Chondrocyte (in vitro differentiated cells): ENCODE measurements at regions not wholly inside any gene's neighbourhood (a gene's known extent, or its start where the extent isn't known, plus 50 kb on each side); places are given as distances from the start of the nearest gene placed in this dataset.
A peak's percentile ranks its signal among the peaks of the same experiment; 100 is the strongest.
"Not testable (repeated sequence)": the region's sequence is repeated elsewhere in the genome, so short reads cannot be mapped to it uniquely, and the experiment has no call there.

Source experiments
- DNase-seq: peaks from one replicate; pipeline ENCODE4 v3.0.0; 2021; ENCODE audit warnings: mixed read lengths, low spot score
- H3K27ac Mint-ChIP-seq: one replicate; pipeline ENCODE4 v1.8.0; 2021; ENCODE audit warnings: mild to moderate bottlenecking, moderate library complexity, mixed read lengths; ENCODE audit not compliant: unreplicated experiment
- H3K27me3 Mint-ChIP-seq: 2 replicates; pipeline ENCODE4 v1.8.0; 2021; ENCODE audit warnings: low read depth, mixed read lengths
- H3K36me3 Mint-ChIP-seq: 2 replicates; pipeline ENCODE4 v1.8.0; 2021; ENCODE audit warnings: low read depth, mixed read lengths
- H3K4me1 Mint-ChIP-seq: 2 replicates; pipeline ENCODE4 v1.8.0; 2021; ENCODE audit warnings: low read depth, mild to moderate bottlenecking, mixed read lengths
- H3K4me3 Mint-ChIP-seq: one replicate; pipeline ENCODE4 v1.8.0; 2021; ENCODE audit warnings: mild to moderate bottlenecking, moderate library complexity, mixed read lengths; ENCODE audit not compliant: unreplicated experiment
- H3K9me3 Mint-ChIP-seq: 2 replicates; pipeline ENCODE4 v1.8.0; 2021; ENCODE audit warnings: low read depth, mixed read lengths

DNA sequence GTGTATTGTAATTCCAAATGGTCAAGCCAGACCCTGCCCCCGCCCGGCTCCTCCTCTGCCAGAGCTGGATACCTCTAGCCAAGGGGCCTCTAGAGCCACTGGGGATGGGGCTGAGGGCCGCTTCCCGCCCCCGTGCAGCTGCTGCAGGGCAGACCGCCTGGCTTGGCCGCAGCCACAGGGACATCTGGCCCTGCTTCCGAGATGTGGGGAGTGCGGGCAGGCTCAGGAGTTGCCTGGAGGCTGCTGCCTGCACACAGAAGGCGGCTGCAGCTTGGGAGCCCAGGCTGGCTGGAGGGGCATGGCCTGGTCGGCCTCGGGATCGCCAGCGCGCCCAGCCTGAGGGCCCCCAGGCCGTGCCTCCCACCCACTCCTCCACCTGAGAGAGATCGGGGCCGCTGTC lies 79.9 kb upstream of the ZNG1F start:
- not testable (repeated sequence) for H3K27me3 Mint-ChIP-seq, H3K9me3 Mint-ChIP-seq, H3K27ac Mint-ChIP-seq, H3K36me3 Mint-ChIP-seq, H3K4me3 Mint-ChIP-seq, H3K4me1 Mint-ChIP-seq
- peak; percentile 95 for DNase-seq

DNA sequence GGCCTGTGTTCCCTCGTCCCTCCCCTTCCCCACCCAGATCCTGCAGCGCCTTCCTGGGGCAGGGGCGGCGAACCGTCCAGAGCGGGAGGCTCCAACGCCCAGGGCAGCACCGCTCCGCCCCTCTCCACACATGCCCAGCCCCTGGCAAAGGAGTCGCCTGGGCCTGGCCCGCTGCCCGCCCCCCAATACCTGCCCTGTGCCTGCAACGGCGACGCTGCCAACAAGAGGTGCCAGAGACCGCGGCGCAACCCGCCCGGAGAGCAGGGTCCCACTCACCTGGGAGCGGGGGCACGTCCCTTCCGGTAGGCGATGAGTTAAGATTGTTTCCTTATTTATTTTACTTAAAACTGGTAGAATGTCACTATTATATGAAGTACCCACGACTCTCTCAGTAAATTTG lies 77.5 kb upstream of the ZNG1F start:
- H3K36me3 Mint-ChIP-seq, H3K4me1 Mint-ChIP-seq, H3K27me3 Mint-ChIP-seq, H3K9me3 Mint-ChIP-seq, H3K4me3 Mint-ChIP-seq, DNase-seq, H3K27ac Mint-ChIP-seq: not testable (repeated sequence)

DNA sequence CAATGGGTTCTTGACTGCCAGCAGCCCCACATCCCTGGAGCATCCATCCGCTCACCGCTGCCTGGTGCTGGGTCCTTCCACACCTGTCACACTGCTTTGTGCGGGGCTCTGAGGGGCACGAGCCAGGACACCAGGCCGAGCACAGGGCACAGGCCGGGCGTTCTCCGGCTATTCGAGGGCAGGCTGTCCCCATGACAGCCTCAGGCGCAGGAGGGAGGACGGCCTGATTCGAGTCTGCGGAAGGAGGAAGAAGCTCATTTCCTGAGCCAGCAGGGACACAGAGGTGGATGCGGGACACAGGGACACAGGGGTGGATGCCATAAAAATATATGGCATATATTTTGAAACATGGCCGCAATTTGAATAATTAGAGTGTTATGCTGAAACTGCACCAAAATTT lies 76.9 kb upstream of the ZNG1F start:
- H3K9me3 Mint-ChIP-seq, H3K36me3 Mint-ChIP-seq, H3K4me3 Mint-ChIP-seq, H3K27ac Mint-ChIP-seq, H3K27me3 Mint-ChIP-seq, H3K4me1 Mint-ChIP-seq: not testable (repeated sequence)
- DNase-seq, result peak; percentile 94

DNA sequence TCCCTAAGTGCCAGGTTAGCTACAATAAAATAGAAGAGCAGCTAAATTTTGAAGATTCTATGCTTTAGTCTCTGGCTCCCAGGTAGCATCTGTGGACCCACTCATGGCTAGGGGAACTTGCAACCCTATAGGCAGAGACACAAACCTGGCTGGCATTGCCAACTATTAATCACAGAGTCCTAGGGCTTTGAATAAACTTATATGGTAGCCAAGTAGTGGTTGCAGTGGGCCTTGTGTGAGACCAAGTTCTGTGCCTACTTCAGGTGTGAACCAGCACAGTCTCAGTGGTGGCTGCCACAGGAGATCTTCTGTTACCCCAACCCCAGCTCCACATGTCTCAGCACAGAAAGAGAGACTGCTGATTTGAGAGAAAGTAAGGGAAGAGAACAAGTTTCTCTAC lies 62.9 kb upstream of the ZNG1F start:
- not testable (repeated sequence) for H3K4me1 Mint-ChIP-seq, H3K4me3 Mint-ChIP-seq, H3K36me3 Mint-ChIP-seq, H3K27me3 Mint-ChIP-seq, DNase-seq, H3K27ac Mint-ChIP-seq
- peaks cover 32% of the 10 kb centered on the region for H3K9me3 Mint-ChIP-seq

DNA sequence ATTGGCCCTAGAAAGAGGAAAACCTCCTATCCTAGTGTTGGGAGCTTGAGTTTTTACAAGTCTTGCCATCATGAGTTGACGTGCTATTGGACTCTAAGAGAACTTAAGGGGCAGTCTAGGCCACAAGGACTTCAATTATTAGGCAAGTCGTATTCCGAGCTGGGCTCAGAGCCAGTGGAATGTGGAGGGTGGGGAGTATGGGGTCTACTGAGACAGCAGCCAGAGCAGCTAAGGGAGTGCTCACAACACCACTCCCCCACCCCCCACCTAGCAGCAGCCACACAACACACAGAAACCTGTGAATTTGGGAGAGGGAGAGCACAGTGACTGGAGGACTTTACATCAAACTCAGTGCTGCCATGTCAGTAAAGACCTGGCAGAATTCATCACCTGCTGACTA lies 62.0 kb upstream of the ZNG1F start:
- not testable (repeated sequence) for H3K27me3 Mint-ChIP-seq, H3K4me1 Mint-ChIP-seq, DNase-seq, H3K4me3 Mint-ChIP-seq, H3K27ac Mint-ChIP-seq, H3K36me3 Mint-ChIP-seq
- H3K9me3 Mint-ChIP-seq, result peaks cover 38% of the 10 kb centered on the region

DNA sequence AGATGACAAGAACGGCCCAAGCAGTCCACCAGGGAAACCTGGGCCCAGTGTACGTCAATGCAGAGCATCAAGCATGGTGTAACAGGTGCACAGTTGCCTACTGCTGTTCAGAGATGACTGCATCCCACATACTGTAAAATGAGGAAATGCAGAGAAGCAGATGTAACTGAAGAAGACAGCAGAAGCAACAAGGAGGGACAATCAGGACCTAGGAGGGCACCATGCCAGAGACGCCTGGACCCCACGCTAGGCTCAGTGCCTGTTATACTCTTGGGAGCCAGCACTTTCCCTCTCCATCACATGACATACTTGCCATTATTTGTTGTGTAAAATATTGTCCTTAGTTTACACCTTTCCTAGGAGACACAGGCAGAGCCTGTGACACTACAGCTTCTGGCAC lies 57.6 kb upstream of the ZNG1F start:
- not testable (repeated sequence) for H3K36me3 Mint-ChIP-seq, H3K4me3 Mint-ChIP-seq, H3K4me1 Mint-ChIP-seq, H3K27ac Mint-ChIP-seq, H3K27me3 Mint-ChIP-seq, DNase-seq
- H3K9me3 Mint-ChIP-seq, result peaks cover 40% of the 10 kb centered on the region
